ENCODE measurements at regions not wholly inside any gene's neighbourhood (a gene's known extent, or its start where the extent isn't known, plus 50 kb on each side); places are given as distances from the start of the nearest gene placed in this dataset.

GRCh38 chr6:3523966-3524365 is 67.1 kb upstream of the SLC22A23 start:
- TF ChIP-seq ELF4 (IDR thresholded peaks at IDR 0.05) (no peak), SP1 (IDR thresholded peaks at IDR 0.05) (no peak), ARNT (IDR thresholded peaks at IDR 0.05) (no peak), FOXM1 (IDR thresholded peaks at IDR 0.05; ENCODE audit: borderline replicate concordance) (no peak), BHLHE40 (IDR thresholded peaks at IDR 0.05; ENCODE audit: borderline replicate concordance) (no peak), FOXA1 (IDR thresholded peaks at IDR 0.05) (no peak), LEF1 (IDR thresholded peaks at IDR 0.05; ENCODE audit: borderline replicate concordance) (no peak), SUZ12 (IDR thresholded peaks at IDR 0.05) (no peak), L3MBTL2 (conservative IDR thresholded peaks at IDR 0.05) (no peak), TARDBP (IDR thresholded peaks at IDR 0.05) (no peak), CTBP1 (IDR thresholded peaks at IDR 0.05; ENCODE audit: borderline replicate concordance) (no peak), HDGF (IDR thresholded peaks at IDR 0.05; ENCODE audit: borderline replicate concordance) (no peak)
